ENCODE measurements at regions not wholly inside any gene's neighbourhood (a gene's known extent, or its start where the extent isn't known, plus 50 kb on each side); places are given as distances from the start of the nearest gene placed in this dataset.

DNA sequence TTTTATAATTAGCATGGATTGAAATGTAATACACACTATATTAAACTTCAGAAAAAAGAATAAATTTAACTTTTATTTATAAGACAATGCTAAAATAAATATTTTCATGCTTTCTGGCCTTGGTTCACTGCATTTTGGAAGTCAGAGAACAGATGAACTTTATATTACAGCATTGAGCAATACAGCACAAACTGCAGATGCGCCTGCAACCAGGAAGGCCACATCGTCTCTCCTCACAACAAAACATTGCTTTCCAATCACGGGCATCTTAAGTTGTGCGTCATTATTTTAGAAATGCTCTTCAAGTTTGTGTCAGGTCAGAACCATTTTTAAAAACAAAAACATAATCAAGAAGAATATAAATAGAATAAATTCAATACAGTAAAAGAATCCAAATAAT lies 89.3 kb upstream of the CEP126 start:
- TF ChIP-seq, protein P1, sequence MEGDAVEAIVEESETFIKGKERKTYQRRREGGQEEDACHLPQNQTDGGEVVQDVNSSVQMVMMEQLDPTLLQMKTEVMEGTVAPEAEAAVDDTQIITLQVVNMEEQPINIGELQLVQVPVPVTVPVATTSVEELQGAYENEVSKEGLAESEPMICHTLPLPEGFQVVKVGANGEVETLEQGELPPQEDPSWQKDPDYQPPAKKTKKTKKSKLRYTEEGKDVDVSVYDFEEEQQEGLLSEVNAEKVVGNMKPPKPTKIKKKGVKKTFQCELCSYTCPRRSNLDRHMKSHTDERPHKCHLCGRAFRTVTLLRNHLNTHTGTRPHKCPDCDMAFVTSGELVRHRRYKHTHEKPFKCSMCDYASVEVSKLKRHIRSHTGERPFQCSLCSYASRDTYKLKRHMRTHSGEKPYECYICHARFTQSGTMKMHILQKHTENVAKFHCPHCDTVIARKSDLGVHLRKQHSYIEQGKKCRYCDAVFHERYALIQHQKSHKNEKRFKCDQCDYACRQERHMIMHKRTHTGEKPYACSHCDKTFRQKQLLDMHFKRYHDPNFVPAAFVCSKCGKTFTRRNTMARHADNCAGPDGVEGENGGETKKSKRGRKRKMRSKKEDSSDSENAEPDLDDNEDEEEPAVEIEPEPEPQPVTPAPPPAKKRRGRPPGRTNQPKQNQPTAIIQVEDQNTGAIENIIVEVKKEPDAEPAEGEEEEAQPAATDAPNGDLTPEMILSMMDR (conservative IDR thresholded peaks at IDR 0.05; ENCODE audit: low read depth, low read length) = no peak
- TF ChIP-seq POLR2A (IDR thresholded peaks at IDR 0.05; ENCODE audit: low read depth, low read length) (no peak), CEBPB (IDR thresholded peaks at IDR 0.05; ENCODE audit: low read depth, low read length) (no peak)

All from IMR-90 (cell line).